ENCODE measurements at regions not wholly inside any gene's neighbourhood (a gene's known extent, or its start where the extent isn't known, plus 50 kb on each side); places are given as distances from the start of the nearest gene placed in this dataset.

DNA sequence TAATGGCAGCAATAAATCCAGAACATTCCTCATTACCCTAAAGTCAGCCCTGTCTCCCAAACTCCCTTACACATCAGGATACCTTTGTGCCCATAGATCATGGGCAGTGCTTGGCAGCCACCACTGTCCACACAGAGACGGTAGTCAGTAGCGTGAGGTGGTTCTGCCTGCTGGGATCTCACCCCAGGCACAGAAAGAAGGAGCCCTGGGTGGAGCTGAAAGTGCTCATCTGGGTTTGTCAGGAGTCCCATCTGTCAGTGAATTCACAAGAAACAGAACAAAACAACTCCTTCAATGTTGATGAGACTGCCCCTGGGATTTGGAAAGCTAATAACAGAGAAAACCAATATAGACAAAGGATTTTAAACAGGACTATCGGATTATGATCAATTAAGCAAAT is 90.2 kb upstream of the PRSS58 start:
- TF ChIP-seq POLR2AphosphoS5 (IDR thresholded peaks at IDR 0.05; ENCODE audit: low read depth) (no peak), CREB1 (CRISPR knock-in tag; IDR thresholded peaks at IDR 0.05; ENCODE audit: low read depth) (no peak), EZH2phosphoT487 (IDR thresholded peaks at IDR 0.05; ENCODE audit: unreplicated experiment) (no peak), EZH2 (IDR thresholded peaks at IDR 0.05; ENCODE audit: low read depth, unreplicated experiment) (no peak), STAT1 (IDR thresholded peaks at IDR 0.05; ENCODE audit: unreplicated experiment) (no peak), ZNF331 (CRISPR knock-in tag; IDR thresholded peaks at IDR 0.05; ENCODE audit: low read depth) (no peak), JUNB (IDR thresholded peaks at IDR 0.05; ENCODE audit: unreplicated experiment) (no peak)
- TF ChIP-seq, protein P1, sequence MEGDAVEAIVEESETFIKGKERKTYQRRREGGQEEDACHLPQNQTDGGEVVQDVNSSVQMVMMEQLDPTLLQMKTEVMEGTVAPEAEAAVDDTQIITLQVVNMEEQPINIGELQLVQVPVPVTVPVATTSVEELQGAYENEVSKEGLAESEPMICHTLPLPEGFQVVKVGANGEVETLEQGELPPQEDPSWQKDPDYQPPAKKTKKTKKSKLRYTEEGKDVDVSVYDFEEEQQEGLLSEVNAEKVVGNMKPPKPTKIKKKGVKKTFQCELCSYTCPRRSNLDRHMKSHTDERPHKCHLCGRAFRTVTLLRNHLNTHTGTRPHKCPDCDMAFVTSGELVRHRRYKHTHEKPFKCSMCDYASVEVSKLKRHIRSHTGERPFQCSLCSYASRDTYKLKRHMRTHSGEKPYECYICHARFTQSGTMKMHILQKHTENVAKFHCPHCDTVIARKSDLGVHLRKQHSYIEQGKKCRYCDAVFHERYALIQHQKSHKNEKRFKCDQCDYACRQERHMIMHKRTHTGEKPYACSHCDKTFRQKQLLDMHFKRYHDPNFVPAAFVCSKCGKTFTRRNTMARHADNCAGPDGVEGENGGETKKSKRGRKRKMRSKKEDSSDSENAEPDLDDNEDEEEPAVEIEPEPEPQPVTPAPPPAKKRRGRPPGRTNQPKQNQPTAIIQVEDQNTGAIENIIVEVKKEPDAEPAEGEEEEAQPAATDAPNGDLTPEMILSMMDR (conservative IDR thresholded peaks at IDR 0.05; ENCODE audit: low read depth in 2 of 2), result no peak
- TF ChIP-seq, protein P2, sequence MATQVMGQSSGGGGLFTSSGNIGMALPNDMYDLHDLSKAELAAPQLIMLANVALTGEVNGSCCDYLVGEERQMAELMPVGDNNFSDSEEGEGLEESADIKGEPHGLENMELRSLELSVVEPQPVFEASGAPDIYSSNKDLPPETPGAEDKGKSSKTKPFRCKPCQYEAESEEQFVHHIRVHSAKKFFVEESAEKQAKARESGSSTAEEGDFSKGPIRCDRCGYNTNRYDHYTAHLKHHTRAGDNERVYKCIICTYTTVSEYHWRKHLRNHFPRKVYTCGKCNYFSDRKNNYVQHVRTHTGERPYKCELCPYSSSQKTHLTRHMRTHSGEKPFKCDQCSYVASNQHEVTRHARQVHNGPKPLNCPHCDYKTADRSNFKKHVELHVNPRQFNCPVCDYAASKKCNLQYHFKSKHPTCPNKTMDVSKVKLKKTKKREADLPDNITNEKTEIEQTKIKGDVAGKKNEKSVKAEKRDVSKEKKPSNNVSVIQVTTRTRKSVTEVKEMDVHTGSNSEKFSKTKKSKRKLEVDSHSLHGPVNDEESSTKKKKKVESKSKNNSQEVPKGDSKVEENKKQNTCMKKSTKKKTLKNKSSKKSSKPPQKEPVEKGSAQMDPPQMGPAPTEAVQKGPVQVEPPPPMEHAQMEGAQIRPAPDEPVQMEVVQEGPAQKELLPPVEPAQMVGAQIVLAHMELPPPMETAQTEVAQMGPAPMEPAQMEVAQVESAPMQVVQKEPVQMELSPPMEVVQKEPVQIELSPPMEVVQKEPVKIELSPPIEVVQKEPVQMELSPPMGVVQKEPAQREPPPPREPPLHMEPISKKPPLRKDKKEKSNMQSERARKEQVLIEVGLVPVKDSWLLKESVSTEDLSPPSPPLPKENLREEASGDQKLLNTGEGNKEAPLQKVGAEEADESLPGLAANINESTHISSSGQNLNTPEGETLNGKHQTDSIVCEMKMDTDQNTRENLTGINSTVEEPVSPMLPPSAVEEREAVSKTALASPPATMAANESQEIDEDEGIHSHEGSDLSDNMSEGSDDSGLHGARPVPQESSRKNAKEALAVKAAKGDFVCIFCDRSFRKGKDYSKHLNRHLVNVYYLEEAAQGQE (IDR thresholded peaks at IDR 0.05; ENCODE audit: unreplicated experiment), result no peak

Data from GM23338 (cell line).